GM12874 (cell line): ENCODE measurements at regions not wholly inside any gene's neighbourhood (a gene's known extent, or its start where the extent isn't known, plus 50 kb on each side); places are given as distances from the start of the nearest gene placed in this dataset.

Experiments used
- TF ChIP-seq, protein P1 (sequence below): IDR thresholded peaks from 2 replicates; pipeline ENCODE4 v1.5.1; 2011; ENCODE audit warnings: low read depth, mild to moderate bottlenecking, control low read depth, low read length, moderate library complexity; ENCODE audit not compliant: insufficient read depth

DNA sequence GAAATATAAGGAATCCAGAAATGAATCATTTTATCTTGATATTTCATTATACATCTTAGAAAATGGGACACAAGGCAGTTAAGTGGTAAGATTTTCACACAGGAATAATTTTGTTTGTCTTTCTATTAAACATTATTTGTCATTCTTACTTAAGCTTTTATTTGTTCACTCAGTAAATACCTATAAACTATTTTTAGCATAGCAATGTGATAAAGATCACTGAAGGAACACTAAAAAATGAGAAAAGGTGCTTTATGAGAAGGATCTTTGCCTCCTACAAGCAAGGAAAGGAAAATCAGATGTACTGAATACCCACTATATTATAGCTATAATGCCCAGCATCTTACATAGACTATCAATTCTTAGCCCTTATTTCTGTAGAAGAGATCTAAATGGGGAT lies 176.2 kb upstream of the NYAP2 start:
- TF ChIP-seq, protein P1, sequence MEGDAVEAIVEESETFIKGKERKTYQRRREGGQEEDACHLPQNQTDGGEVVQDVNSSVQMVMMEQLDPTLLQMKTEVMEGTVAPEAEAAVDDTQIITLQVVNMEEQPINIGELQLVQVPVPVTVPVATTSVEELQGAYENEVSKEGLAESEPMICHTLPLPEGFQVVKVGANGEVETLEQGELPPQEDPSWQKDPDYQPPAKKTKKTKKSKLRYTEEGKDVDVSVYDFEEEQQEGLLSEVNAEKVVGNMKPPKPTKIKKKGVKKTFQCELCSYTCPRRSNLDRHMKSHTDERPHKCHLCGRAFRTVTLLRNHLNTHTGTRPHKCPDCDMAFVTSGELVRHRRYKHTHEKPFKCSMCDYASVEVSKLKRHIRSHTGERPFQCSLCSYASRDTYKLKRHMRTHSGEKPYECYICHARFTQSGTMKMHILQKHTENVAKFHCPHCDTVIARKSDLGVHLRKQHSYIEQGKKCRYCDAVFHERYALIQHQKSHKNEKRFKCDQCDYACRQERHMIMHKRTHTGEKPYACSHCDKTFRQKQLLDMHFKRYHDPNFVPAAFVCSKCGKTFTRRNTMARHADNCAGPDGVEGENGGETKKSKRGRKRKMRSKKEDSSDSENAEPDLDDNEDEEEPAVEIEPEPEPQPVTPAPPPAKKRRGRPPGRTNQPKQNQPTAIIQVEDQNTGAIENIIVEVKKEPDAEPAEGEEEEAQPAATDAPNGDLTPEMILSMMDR, result no peak

DNA sequence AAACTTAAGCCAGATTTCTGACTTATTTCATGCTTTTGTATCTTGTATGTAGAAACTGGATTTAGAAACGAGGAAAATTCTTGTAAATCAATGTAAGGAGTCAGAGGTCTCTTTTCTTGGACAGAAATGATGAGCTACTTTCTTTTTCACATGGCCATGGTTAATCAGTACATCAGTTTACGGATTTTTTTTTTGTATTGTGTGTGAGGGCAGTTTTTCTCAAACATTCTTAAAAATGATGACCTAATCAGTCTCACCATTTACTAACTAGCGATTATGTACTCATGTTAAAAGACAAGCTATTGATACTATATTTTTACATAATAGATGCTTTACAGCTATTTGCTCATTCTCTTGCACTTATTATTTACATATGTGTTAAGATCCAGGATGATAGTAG lies 165.2 kb upstream of the DOCK10 start:
- TF ChIP-seq, protein P1, result no peak

DNA sequence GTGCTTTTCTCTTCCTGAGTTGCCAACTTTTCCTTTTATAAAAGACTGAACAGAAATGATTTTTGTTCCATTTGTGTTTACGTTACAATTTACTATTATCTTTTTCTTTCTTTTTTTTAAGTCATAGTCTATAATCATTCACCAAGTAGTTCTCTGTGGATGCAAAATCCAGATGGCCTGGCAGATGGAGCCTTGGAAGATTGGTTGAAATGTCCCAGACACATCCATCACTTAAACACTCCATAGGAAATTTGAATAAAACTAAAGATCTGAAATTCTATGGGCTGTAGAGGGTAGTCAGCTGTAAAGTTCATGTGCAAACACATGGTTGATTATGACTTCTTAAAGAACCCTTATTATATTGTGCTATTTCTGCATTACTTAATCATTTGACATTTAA lies 164.8 kb upstream of the DOCK10 start:
- TF ChIP-seq, protein P1, result no peak

DNA sequence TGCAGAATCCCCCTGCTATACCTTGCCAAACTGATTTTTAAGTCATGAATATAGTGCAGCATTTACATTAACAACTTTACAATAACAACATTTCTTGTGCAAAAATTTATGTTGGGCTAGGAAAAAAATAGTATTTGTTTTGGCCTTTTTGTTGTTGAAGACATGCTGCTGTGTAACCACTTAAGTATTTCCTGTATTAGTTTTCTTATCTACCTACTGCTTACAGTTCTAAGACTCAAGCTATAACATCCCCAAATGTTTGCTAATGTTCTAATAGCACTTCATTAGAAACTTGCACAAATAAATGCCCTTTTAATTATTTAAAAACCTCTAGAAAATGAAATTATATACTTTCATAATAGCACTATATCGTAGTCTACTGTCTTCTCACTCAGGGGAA lies 154.3 kb upstream of the DOCK10 start:
- TF ChIP-seq, protein P1, result no peak

DNA sequence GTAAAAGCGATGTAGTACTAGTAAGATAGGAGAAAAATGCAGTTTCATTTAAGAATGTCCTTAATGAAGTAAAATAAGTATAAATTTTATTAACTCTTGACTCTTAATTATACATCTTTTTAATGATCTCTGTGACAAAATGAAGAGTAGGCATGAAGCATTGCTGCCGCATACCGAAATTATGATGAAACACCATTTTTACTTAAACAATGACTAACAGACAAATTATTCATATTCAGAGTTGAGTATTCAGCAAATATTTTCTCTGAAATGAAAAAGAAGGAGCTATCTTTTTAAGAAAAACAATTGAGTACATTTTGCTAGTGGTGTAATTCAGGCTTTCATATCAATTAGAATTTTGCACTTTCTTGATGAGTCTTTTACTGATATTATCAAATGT lies 150.6 kb upstream of the DOCK10 start:
- TF ChIP-seq, protein P1, result no peak

DNA sequence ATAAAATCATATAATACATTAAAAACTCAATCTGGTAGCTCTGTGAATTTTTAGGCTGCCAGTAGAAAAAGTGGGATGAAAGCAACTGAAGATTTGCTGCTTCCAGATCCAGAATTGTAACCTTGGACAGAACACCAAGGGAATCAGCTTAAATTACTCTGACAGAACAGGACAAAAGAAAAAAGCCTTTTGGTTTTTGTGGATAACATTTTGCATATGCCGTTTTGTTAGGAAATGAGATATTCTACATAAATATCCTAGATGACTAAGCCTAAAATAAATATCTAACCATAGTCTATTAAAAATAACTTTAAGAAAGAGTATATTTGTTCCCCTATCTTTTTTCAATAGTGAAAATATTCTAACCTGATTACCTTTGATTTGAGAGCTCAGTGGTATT lies 148.7 kb upstream of the DOCK10 start:
- TF ChIP-seq, protein P1, result no peak

DNA sequence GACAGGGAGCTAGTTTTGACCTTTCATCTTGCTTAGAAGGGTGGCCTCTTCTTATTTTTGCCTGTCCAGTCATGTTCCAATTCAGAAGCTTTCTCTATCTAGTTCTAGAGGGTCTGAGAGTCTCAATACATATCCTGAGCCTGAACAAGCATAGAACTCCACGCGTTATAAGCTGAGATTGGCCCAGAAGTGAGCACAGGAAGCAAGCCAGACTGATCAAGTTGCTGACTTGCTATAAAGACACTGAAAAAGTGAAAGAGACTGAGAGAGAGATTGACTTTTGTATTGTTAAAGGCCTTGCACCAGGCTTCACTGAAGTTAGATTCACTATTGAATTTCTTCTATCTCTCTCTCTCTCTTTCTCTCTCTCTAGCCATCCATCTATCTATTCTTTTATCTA lies 142.7 kb upstream of the DOCK10 start:
- TF ChIP-seq, protein P1, result no peak

DNA sequence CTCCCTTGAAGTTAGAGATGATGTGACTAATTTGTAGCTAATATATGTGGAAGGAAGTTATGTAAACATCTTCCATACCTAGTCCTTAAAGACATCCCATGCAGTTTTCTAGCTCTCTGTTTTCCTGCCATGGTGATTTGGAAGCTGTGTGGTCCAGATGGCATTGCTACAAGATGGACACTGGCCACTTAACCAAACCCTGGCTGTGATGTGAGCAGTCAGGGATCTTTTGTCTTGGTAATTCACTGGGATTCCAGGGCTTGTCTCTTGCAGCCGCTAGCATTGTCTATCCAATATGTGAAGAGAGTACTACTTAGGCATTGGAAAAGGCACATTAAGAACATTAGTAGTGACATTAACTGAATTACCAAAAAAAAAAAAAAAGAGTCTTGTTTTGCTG lies 139.9 kb upstream of the DOCK10 start:
- TF ChIP-seq, protein P1, result no peak
